HepG2 (cell line): ENCODE measurements at regions not wholly inside any gene's neighbourhood (a gene's known extent, or its start where the extent isn't known, plus 50 kb on each side); places are given as distances from the start of the nearest gene placed in this dataset.

Experiments
- CCAR2 ChIP-seq: fragments of 200-400 bp; formaldehyde crosslinking; optimal IDR thresholded peaks from 2 replicates; pipeline ENCODE3; 2018; ENCODE audit warnings: low read depth, mild to moderate bottlenecking, low read length, moderate library complexity
- ELF4 ChIP-seq: sonication (generic); formaldehyde crosslinking; IDR thresholded peaks from 2 replicates; pipeline ENCODE4 v1.5.0; 2020; ENCODE audit warnings: missing genetic modification reagents, mild to moderate bottlenecking, moderate library complexity, borderline replicate concordance
- GATAD2A ChIP-seq: IDR thresholded peaks from 2 replicates; pipeline ENCODE4 v1.6.1; 2016
- GFI1 ChIP-seq: sonication (generic); formaldehyde crosslinking; IDR thresholded peaks from 2 replicates; pipeline ENCODE4 v1.5.0; 2020; ENCODE audit warnings: missing genetic modification reagents, mild to moderate bottlenecking, borderline replicate concordance
- HNRNPK ChIP-seq: fragments of 200-400 bp; formaldehyde crosslinking; IDR thresholded peaks from 2 replicates; pipeline ENCODE4 v1.6.1; 2018; ENCODE audit warnings: low read length, low read depth, moderate library complexity, mild to moderate bottlenecking; ENCODE audit not compliant: poor library complexity, severe bottlenecking
- MEF2D ChIP-seq: sonication (generic); formaldehyde crosslinking; IDR thresholded peaks from 2 replicates; pipeline ENCODE4 v1.5.1; 2020; ENCODE audit warnings: mild to moderate bottlenecking, missing genetic modification reagents
- MEIS1 ChIP-seq: sonication (generic); formaldehyde crosslinking; IDR thresholded peaks from 2 replicates; pipeline ENCODE4 v1.9.0; 2021; ENCODE audit warnings: mild to moderate bottlenecking, missing genetic modification reagents, moderate library complexity, borderline replicate concordance
- SOX13 ChIP-seq, 3 experiments: fragments of 450-650 bp in 1 of 3; sonication (generic) in 1 of 3; formaldehyde crosslinking in 1 of 3; IDR thresholded peaks in 2 of 3; conservative IDR thresholded peaks in 1 of 3; 2 replicates each; pipeline versions ENCODE4 v1.5.0 to v1.6.1; 2016 to 2020; ENCODE audit warnings: antibody characterized with exemption in 1 of 3, mild to moderate bottlenecking in 1 of 3, missing compliant biosample characterization in 1 of 3, missing genetic modification reagents in 1 of 3, moderate library complexity in 1 of 3
- SPEN ChIP-seq: sonication (generic); formaldehyde crosslinking; IDR thresholded peaks from 2 replicates; pipeline ENCODE4 v1.5.1; 2020; ENCODE audit warnings: low read depth, mild to moderate bottlenecking, missing genetic modification reagents
- ZBTB21 ChIP-seq: sonication (generic); formaldehyde crosslinking; IDR thresholded peaks from 2 replicates; pipeline ENCODE4 v1.4.0; 2020; ENCODE audit warnings: missing genetic modification reagents
- ZNF121 ChIP-seq: sonication (generic); formaldehyde crosslinking; IDR thresholded peaks from 2 replicates; pipeline ENCODE4 v1.5.0; 2020; ENCODE audit warnings: mild to moderate bottlenecking, missing genetic modification reagents
- ZNF563 ChIP-seq: sonication (generic); formaldehyde crosslinking; IDR thresholded peaks from 2 replicates; pipeline ENCODE4 v1.8.0; 2022; ENCODE audit warnings: mild to moderate bottlenecking, moderate library complexity, missing genetic modification reagents
- ZZZ3 ChIP-seq: sonication (generic); formaldehyde crosslinking; IDR thresholded peaks from 2 replicates; pipeline ENCODE4 v1.4.0; 2020; ENCODE audit warnings: missing genetic modification reagents, mild to moderate bottlenecking, borderline replicate concordance
- TF ChIP-seq, protein P1 (sequence below): sonication (generic); formaldehyde crosslinking; IDR thresholded peaks from 2 replicates; pipeline ENCODE4 v1.8.0; 2022; ENCODE audit warnings: mild to moderate bottlenecking, missing genetic modification reagents; ENCODE audit not compliant: insufficient replicate concordance
- TF ChIP-seq, protein P2 (sequence below): sonication (generic); formaldehyde crosslinking; IDR thresholded peaks from 2 replicates; pipeline ENCODE4 v1.5.1; 2020; ENCODE audit warnings: mild to moderate bottlenecking, missing genetic modification reagents, moderate library complexity
- TF ChIP-seq, protein P3 (sequence below): IDR thresholded peaks from 2 replicates; pipeline ENCODE4 v1.6.1; 2016
- TF ChIP-seq, protein P4 (sequence below): sonication (generic); formaldehyde crosslinking; IDR thresholded peaks from 2 replicates; pipeline ENCODE4 v1.4.0; 2020; ENCODE audit warnings: missing genetic modification reagents, mild to moderate bottlenecking, borderline replicate concordance

DNA sequence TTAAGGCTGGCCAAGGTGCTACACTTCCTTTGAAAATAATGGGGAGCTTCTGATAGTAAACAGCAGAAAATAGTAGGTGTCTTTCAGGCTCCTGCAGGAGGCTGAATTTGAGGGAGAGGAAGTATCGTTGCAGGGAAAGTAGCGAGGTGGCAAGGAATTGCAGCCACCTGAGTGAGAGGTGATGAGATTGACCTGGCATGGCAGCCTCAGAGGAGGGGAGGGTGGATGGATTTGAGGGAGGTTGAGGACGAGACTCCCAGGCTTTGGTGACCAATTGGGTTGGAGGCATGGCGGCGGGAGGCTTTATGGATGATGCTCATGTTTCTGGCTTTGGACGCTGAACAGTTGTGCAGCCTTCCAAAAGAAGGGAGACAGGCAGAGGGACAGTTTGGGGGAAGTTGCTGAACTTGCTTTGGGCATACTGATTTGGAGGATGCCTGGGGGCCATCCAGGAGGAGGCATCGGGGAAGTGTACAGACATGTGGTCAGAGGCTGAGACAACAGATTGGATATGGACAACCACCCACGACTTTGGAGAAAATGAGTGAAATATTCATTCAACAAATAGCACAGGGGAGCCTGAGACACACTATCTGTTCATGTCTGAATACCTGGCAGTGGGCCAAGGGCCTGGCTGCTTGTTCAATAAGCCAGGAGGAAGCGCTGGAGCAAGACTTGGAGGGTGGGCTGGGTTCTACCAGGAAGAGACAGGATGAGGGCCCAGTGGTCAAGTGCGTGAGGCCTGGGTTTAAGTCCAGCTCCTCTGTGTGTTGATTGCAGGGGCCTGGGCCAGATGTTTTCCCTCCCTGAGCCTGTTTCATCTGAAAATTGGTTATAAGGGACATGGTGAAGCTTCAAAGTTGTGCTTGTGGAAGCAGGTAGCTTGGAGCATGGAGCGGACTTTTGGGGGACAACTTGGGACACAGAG is 113.2 kb downstream of the CEBPB start (continued):
- TF ChIP-seq GFI1 (CRISPR knock-in tag) (peak; percentile 44; the same call in 1 of the 2 replicates), ZNF121 (CRISPR knock-in tag) (peak; percentile 38; the same call in 1 of the 2 replicates), GATAD2A (peak; percentile 83), MEF2D (CRISPR knock-in tag) (peak; percentile 46; the same call in 1 of the 2 replicates), ELF4 (CRISPR knock-in tag) (0 out of 2 replicates have a peak, but pooled peaks have one; percentile 19), ZZZ3 (CRISPR knock-in tag) (0 out of 2 replicates have a peak, but pooled peaks have one; percentile 71), SOX13 (IDR thresholded peaks at IDR 0.05) (no peak), SOX13 (CRISPR knock-in tag; conservative IDR thresholded peaks at IDR 0.05 in 1 of 2, IDR thresholded peaks at IDR 0.05 in 1 of 2) (peak in 1 of 2 experiments; percentile 39; a peak in 1 of 4 replicates), ZNF563 (0 out of 2 replicates have a peak, but pooled peaks have one; percentile 29), MEIS1 (CRISPR knock-in tag) (0 out of 2 replicates have a peak, but pooled peaks have one; percentile 46), ZBTB21 (no peak), CCAR2 (no peak), SPEN (CRISPR knock-in tag) (peak; percentile 84), HNRNPK (no peak)
- TF ChIP-seq, protein P1, sequence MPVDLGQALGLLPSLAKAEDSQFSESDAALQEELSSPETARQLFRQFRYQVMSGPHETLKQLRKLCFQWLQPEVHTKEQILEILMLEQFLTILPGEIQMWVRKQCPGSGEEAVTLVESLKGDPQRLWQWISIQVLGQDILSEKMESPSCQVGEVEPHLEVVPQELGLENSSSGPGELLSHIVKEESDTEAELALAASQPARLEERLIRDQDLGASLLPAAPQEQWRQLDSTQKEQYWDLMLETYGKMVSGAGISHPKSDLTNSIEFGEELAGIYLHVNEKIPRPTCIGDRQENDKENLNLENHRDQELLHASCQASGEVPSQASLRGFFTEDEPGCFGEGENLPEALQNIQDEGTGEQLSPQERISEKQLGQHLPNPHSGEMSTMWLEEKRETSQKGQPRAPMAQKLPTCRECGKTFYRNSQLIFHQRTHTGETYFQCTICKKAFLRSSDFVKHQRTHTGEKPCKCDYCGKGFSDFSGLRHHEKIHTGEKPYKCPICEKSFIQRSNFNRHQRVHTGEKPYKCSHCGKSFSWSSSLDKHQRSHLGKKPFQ (CRISPR knock-in tag): peak; percentile 61
- TF ChIP-seq, protein P2, sequence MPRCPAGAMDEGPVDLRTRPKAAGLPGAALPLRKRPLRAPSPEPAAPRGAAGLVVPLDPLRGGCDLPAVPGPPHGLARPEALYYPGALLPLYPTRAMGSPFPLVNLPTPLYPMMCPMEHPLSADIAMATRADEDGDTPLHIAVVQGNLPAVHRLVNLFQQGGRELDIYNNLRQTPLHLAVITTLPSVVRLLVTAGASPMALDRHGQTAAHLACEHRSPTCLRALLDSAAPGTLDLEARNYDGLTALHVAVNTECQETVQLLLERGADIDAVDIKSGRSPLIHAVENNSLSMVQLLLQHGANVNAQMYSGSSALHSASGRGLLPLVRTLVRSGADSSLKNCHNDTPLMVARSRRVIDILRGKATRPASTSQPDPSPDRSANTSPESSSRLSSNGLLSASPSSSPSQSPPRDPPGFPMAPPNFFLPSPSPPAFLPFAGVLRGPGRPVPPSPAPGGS (CRISPR knock-in tag): no peak
- TF ChIP-seq, protein P3, sequence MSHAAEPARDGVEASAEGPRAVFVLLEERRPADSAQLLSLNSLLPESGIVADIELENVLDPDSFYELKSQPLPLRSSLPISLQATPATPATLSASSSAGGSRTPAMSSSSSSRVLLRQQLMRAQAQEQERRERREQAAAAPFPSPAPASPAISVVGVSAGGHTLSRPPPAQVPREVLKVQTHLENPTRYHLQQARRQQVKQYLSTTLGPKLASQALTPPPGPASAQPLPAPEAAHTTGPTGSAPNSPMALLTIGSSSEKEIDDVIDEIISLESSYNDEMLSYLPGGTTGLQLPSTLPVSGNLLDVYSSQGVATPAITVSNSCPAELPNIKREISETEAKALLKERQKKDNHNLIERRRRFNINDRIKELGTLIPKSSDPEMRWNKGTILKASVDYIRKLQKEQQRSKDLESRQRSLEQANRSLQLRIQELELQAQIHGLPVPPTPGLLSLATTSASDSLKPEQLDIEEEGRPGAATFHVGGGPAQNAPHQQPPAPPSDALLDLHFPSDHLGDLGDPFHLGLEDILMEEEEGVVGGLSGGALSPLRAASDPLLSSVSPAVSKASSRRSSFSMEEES (CRISPR knock-in tag): no peak
- TF ChIP-seq, protein P4, sequence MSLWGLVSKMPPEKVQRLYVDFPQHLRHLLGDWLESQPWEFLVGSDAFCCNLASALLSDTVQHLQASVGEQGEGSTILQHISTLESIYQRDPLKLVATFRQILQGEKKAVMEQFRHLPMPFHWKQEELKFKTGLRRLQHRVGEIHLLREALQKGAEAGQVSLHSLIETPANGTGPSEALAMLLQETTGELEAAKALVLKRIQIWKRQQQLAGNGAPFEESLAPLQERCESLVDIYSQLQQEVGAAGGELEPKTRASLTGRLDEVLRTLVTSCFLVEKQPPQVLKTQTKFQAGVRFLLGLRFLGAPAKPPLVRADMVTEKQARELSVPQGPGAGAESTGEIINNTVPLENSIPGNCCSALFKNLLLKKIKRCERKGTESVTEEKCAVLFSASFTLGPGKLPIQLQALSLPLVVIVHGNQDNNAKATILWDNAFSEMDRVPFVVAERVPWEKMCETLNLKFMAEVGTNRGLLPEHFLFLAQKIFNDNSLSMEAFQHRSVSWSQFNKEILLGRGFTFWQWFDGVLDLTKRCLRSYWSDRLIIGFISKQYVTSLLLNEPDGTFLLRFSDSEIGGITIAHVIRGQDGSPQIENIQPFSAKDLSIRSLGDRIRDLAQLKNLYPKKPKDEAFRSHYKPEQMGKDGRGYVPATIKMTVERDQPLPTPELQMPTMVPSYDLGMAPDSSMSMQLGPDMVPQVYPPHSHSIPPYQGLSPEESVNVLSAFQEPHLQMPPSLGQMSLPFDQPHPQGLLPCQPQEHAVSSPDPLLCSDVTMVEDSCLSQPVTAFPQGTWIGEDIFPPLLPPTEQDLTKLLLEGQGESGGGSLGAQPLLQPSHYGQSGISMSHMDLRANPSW: 0 out of 2 replicates have a peak, but pooled peaks have one; percentile 13
